Neural cell (in vitro differentiated cells): ENCODE measurements at regions not wholly inside any gene's neighbourhood (a gene's known extent, or its start where the extent isn't known, plus 50 kb on each side); places are given as distances from the start of the nearest gene placed in this dataset.

Source experiments
- H2AFZ ChIP-seq: fragments of 200-600, 300-800 bp; sonication (generic), shearing (Covaris generic); 2 replicates; pipeline ENCODE4 v1.6.0; 2014; ENCODE audit warnings: low read depth, mild to moderate bottlenecking, antibody characterized with exemption, low read length, moderate library complexity
- H3F3A ChIP-seq: fragments of 200-600 bp; shearing (Covaris generic); 2 replicates; pipeline ENCODE4 v1.6.1; 2016; ENCODE audit warnings: mild to moderate bottlenecking, moderate library complexity, mixed read lengths, antibody characterized with exemption, low read length; ENCODE audit not compliant: insufficient read depth, poor library complexity, severe bottlenecking
- H3K27ac ChIP-seq: fragments of 200-600, 300-800 bp; sonication (generic), shearing (Covaris generic); 2 replicates; pipeline ENCODE4 v1.5.1; 2014; ENCODE audit warnings: mild to moderate bottlenecking, low read length, moderate library complexity
- H3K27me3 ChIP-seq: fragments of 300-800, 200-600 bp; sonication (generic), shearing (Covaris generic); 2 replicates; pipeline ENCODE4 v1.6.0; 2014; ENCODE audit warnings: mild to moderate bottlenecking, low read depth, low read length, moderate library complexity; ENCODE audit not compliant: insufficient read depth
- H3K36me3 ChIP-seq: fragments of 300-800, 200-600 bp; sonication (generic), shearing (Covaris generic); 2 replicates; pipeline ENCODE4 v1.5.1; 2014; ENCODE audit warnings: mild to moderate bottlenecking, antibody characterized with exemption, low read length, moderate library complexity; ENCODE audit not compliant: insufficient read depth
- H3K4me2 ChIP-seq: fragments of 300-800, 200-600 bp; sonication (generic), shearing (Covaris generic); 2 replicates; pipeline ENCODE4 v1.6.0; 2014; ENCODE audit warnings: mild to moderate bottlenecking, low read length
- H3K4me3 ChIP-seq: fragments of 300-800, 200-600 bp; sonication (generic), shearing (Covaris generic); 2 replicates; pipeline ENCODE4 v1.5.1; 2014; ENCODE audit warnings: mild to moderate bottlenecking, low read length, moderate library complexity
- H3K79me2 ChIP-seq: fragments of 200-600 bp; shearing (Covaris generic); replicated peaks from 2 replicates; pipeline ENCODE4 v1.6.0; 2014; ENCODE audit warnings: mild to moderate bottlenecking, low read length, moderate library complexity; ENCODE audit not compliant: insufficient read depth
- H3K9ac ChIP-seq: fragments of 300-800, 200-600 bp; sonication (generic), shearing (Covaris generic); 2 replicates; pipeline ENCODE4 v1.6.1; 2016; ENCODE audit warnings: mild to moderate bottlenecking, low read length, mixed read lengths
- H3K9me2 ChIP-seq: fragments of 200-600 bp; shearing (Covaris generic); 2 replicates; pipeline ENCODE4 v1.6.1; 2016; ENCODE audit warnings: mild to moderate bottlenecking, low read length, mixed read lengths; ENCODE audit not compliant: insufficient read depth
- H3K9me3 ChIP-seq: fragments of 200-600, 300-800 bp; sonication (generic), shearing (Covaris generic); 2 replicates; pipeline ENCODE4 v1.6.1; 2016; ENCODE audit warnings: mild to moderate bottlenecking, mixed run types, low read length, moderate library complexity, mixed read lengths
- H4K20me1 ChIP-seq: fragments of 200-600 bp; shearing (Covaris generic); 2 replicates; pipeline ENCODE4 v1.6.1; 2016; ENCODE audit warnings: mild to moderate bottlenecking, mixed run types; ENCODE audit not compliant: insufficient read depth
- EP300 ChIP-seq: fragments of 450-650 bp; conservative IDR thresholded peaks from 2 replicates; pipeline ENCODE4 v1.6.1; 2014; ENCODE audit warnings: antibody characterized with exemption, mild to moderate bottlenecking, moderate library complexity; ENCODE audit not compliant: poor library complexity, severe bottlenecking
- EZH2 ChIP-seq: fragments of 200-600, 300-800 bp; shearing (Covaris generic), sonication (generic); IDR thresholded peaks from 2 replicates; pipeline ENCODE4 v1.6.1; 2014; ENCODE audit warnings: antibody characterized with exemption, low read length, borderline replicate concordance, mild to moderate bottlenecking; ENCODE audit not compliant: insufficient read depth, poor library complexity, severe bottlenecking
- MXI1 ChIP-seq: fragments of 450-650 bp; conservative IDR thresholded peaks from 2 replicates; pipeline ENCODE4 v1.6.1; 2014; ENCODE audit warnings: antibody characterized with exemption, mild to moderate bottlenecking; ENCODE audit not compliant: poor library complexity, severe bottlenecking
- POLR2AphosphoS5 ChIP-seq: IDR thresholded peaks from 2 replicates; pipeline ENCODE4 v1.6.1; 2012
- RAD21 ChIP-seq: fragments of 450-650 bp; conservative IDR thresholded peaks from 2 replicates; pipeline ENCODE4 v1.6.1; 2014; ENCODE audit warnings: antibody characterized with exemption, mild to moderate bottlenecking, moderate library complexity
- SMC3 ChIP-seq: fragments of 450-650 bp; conservative IDR thresholded peaks from 2 replicates; pipeline ENCODE4 v1.6.1; 2014; ENCODE audit warnings: antibody characterized with exemption, mild to moderate bottlenecking, moderate library complexity; ENCODE audit not compliant: poor library complexity
- TAF1 ChIP-seq: IDR thresholded peaks from 2 replicates; pipeline ENCODE4 v1.6.1; 2012; ENCODE audit warnings: low read depth
- TF ChIP-seq, protein P1 (sequence below): IDR thresholded peaks from 2 replicates; pipeline ENCODE4 v1.6.1; 2012; ENCODE audit warnings: borderline replicate concordance
- TF ChIP-seq, protein P2 (sequence below): fragments of 450-650 bp; IDR thresholded peaks from 2 replicates; pipeline ENCODE4 v1.5.1; 2014; ENCODE audit warnings: antibody characterized with exemption, mild to moderate bottlenecking, moderate library complexity; ENCODE audit not compliant: poor library complexity, severe bottlenecking

DNA sequence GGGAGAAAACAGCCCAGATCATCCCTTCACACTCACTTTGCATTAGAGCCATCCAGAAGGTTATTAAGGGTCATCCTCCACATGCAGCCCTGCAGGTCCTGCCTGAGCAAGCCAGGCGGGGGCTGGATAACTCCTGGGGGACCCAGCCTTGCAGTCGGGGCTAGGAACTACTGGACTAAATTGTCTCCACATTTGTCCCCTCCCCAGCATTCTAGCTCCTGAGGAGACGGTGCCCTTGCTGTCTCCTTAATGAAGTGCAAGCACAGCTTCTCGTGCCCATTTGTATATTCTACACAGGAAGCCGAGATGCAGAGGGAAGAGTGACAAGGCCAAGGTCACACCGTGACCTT is 185.2 kb downstream of the C16orf95 start:
- no peak overlapping the region for H3K4me2 ChIP-seq

DNA sequence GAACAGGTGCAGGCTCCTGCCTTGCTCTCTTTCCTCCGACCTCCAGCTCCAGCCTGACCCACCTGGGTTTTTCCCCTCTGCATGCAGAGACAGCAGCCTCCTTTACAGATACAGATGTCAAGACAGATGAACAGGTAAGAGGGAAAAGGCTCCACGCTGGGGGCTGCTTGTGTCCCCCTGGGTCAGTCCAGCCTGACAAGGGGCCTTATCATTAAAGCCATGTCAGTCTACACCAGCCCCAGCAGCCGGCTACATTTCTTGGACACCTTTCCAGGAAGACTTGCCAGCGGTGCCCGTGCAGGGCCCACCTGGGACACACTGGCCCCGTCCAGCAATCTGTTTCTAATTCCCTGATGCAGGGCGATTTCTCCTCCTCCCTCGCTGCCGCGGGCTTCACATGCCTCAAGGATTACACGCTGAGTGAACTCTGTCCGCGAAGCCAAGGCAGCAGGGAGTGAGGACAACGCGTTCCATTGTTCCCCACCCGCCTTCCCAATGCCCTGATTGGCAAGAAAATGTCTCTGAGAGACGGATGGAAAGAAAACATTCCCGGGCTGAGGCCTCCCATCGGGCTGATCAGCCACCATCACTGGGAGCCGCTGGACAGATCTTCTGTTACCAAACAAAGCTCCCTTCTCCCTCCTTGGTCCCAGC is 184.7 kb downstream of the C16orf95 start:
- no peaks in the 10 kb centered on the region for H3K36me3 ChIP-seq
- no peaks in the 10 kb centered on the region for H3F3A ChIP-seq
- no peak overlapping the region for H3K27ac ChIP-seq
- no peaks in the 10 kb centered on the region for H3K9me3 ChIP-seq
- H3K4me2 ChIP-seq: no peak overlapping the region
- no peaks in the 10 kb centered on the region for H3K79me2 ChIP-seq
- H2AFZ ChIP-seq: no peak overlapping the region
- H3K9me2 ChIP-seq: no peaks in the 10 kb centered on the region
- no peak overlapping the region for H3K9ac ChIP-seq
- TF ChIP-seq POLR2AphosphoS5 (no peak), EP300 (no peak), SMC3 (no peak), RAD21 (no peak), EZH2 (no peak), TAF1 (no peak), MXI1 (no peak)
- TF ChIP-seq, protein P1, sequence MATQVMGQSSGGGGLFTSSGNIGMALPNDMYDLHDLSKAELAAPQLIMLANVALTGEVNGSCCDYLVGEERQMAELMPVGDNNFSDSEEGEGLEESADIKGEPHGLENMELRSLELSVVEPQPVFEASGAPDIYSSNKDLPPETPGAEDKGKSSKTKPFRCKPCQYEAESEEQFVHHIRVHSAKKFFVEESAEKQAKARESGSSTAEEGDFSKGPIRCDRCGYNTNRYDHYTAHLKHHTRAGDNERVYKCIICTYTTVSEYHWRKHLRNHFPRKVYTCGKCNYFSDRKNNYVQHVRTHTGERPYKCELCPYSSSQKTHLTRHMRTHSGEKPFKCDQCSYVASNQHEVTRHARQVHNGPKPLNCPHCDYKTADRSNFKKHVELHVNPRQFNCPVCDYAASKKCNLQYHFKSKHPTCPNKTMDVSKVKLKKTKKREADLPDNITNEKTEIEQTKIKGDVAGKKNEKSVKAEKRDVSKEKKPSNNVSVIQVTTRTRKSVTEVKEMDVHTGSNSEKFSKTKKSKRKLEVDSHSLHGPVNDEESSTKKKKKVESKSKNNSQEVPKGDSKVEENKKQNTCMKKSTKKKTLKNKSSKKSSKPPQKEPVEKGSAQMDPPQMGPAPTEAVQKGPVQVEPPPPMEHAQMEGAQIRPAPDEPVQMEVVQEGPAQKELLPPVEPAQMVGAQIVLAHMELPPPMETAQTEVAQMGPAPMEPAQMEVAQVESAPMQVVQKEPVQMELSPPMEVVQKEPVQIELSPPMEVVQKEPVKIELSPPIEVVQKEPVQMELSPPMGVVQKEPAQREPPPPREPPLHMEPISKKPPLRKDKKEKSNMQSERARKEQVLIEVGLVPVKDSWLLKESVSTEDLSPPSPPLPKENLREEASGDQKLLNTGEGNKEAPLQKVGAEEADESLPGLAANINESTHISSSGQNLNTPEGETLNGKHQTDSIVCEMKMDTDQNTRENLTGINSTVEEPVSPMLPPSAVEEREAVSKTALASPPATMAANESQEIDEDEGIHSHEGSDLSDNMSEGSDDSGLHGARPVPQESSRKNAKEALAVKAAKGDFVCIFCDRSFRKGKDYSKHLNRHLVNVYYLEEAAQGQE: no peak
- TF ChIP-seq, protein P2, sequence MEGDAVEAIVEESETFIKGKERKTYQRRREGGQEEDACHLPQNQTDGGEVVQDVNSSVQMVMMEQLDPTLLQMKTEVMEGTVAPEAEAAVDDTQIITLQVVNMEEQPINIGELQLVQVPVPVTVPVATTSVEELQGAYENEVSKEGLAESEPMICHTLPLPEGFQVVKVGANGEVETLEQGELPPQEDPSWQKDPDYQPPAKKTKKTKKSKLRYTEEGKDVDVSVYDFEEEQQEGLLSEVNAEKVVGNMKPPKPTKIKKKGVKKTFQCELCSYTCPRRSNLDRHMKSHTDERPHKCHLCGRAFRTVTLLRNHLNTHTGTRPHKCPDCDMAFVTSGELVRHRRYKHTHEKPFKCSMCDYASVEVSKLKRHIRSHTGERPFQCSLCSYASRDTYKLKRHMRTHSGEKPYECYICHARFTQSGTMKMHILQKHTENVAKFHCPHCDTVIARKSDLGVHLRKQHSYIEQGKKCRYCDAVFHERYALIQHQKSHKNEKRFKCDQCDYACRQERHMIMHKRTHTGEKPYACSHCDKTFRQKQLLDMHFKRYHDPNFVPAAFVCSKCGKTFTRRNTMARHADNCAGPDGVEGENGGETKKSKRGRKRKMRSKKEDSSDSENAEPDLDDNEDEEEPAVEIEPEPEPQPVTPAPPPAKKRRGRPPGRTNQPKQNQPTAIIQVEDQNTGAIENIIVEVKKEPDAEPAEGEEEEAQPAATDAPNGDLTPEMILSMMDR: no peak
- no peaks in the 10 kb centered on the region for H3K27me3 ChIP-seq
- H3K4me3 ChIP-seq: no peak overlapping the region
- H4K20me1 ChIP-seq: no peaks in the 10 kb centered on the region

More for the DNA sequence above, 185.2 kb downstream of the C16orf95 start:
- Histone ChIP-seq H3K4me3 (no peak overlapping the region), H3K27me3 (no peaks in the 10 kb centered on the region), H4K20me1 (no peaks in the 10 kb centered on the region), H2AFZ (no peak overlapping the region), H3K9me2 (no peaks in the 10 kb centered on the region), H3K27ac (no peak overlapping the region), H3K9me3 (no peaks in the 10 kb centered on the region), H3K36me3 (no peaks in the 10 kb centered on the region), H3K79me2 (no peaks in the 10 kb centered on the region), H3K9ac (no peak overlapping the region), H3F3A (no peaks in the 10 kb centered on the region)
- TF ChIP-seq, protein P2: no peak
- TF ChIP-seq EP300 (no peak), POLR2AphosphoS5 (no peak), TAF1 (no peak), EZH2 (no peak), MXI1 (no peak), RAD21 (no peak), SMC3 (no peak)
- TF ChIP-seq, protein P1: no peak
